Renal cortex interstitium (tissue), 11 donors: ENCODE measurements at regions not wholly inside any gene's neighbourhood (a gene's known extent, or its start where the extent isn't known, plus 50 kb on each side); places are given as distances from the start of the nearest gene placed in this dataset.

ENCODE experiments used
- DNase-seq, 11 donors: peaks; one replicate each; pipeline ENCODE4 v3.0.0-alpha.2; 2013; ENCODE audit warnings: low read depth in 9 of 11, low spot score in 4 of 11; ENCODE audit errors: extremely low read depth in 1 of 11

- no peak for DNase-seq
These were observed 175.7 kb downstream of the VEGFA start for GRCh38 chr6:43945768-43946080.

GRCh38 chr6:43944908-43945767 is 175.1 kb downstream of the VEGFA start:
- no peak for DNase-seq

GRCh38 chr6:43943781-43944250 is 173.8 kb downstream of the VEGFA start:
- DNase-seq, result no peak

- DNase-seq, result no peak
These were observed 173.2 kb downstream of the VEGFA start for GRCh38 chr6:43943099-43943766.

- no peak for DNase-seq
These were observed 172.6 kb downstream of the VEGFA start for GRCh38 chr6:43942616-43943015.

GRCh38 chr6:43942011-43942442 is 172.0 kb downstream of the VEGFA start:
- DNase-seq, result no peak

GRCh38 chr6:43941174-43941573 is 171.2 kb downstream of the VEGFA start:
- DNase-seq, result no peak

GRCh38 chr6:43940393-43941087 is 170.5 kb downstream of the VEGFA start:
- no peak for DNase-seq

GRCh38 chr6:43940071-43940392 is 170.0 kb downstream of the VEGFA start:
- no peak for DNase-seq

- no peak for DNase-seq
These were observed 169.5 kb downstream of the VEGFA start for GRCh38 chr6:43939281-43940070.

GRCh38 chr6:43938178-43939105 is 168.4 kb downstream of the VEGFA start:
- DNase-seq, result no peak

- no peak for DNase-seq
These were observed 167.5 kb downstream of the VEGFA start for GRCh38 chr6:43937236-43938177.

- DNase-seq, result no peak
These were observed 166.5 kb downstream of the VEGFA start for GRCh38 chr6:43936476-43936875.

- DNase-seq, result no peak
These were observed 166.0 kb downstream of the VEGFA start for GRCh38 chr6:43935921-43936439.

GRCh38 chr6:43934803-43935602 is 165.0 kb downstream of the VEGFA start:
- DNase-seq, result no peak

GRCh38 chr6:43934183-43934802 is 164.3 kb downstream of the VEGFA start:
- DNase-seq, result no peak
